ENCODE measurements at regions not wholly inside any gene's neighbourhood (a gene's known extent, or its start where the extent isn't known, plus 50 kb on each side); places are given as distances from the start of the nearest gene placed in this dataset.

- Histone ChIP-seq H3K27ac (no peak overlapping the region), H3K4me1 (peaks cover 7% of the 10 kb centered on the region), H3K36me3 (peaks cover 6% of the 10 kb centered on the region), H3K27me3 (no peaks in the 10 kb centered on the region), H3K9me3 (no peaks in the 10 kb centered on the region), H3K4me3 (no peak overlapping the region)
- TF ChIP-seq POLR2A (IDR thresholded peaks at IDR 0.05) = no peak
- TF ChIP-seq, protein P1, sequence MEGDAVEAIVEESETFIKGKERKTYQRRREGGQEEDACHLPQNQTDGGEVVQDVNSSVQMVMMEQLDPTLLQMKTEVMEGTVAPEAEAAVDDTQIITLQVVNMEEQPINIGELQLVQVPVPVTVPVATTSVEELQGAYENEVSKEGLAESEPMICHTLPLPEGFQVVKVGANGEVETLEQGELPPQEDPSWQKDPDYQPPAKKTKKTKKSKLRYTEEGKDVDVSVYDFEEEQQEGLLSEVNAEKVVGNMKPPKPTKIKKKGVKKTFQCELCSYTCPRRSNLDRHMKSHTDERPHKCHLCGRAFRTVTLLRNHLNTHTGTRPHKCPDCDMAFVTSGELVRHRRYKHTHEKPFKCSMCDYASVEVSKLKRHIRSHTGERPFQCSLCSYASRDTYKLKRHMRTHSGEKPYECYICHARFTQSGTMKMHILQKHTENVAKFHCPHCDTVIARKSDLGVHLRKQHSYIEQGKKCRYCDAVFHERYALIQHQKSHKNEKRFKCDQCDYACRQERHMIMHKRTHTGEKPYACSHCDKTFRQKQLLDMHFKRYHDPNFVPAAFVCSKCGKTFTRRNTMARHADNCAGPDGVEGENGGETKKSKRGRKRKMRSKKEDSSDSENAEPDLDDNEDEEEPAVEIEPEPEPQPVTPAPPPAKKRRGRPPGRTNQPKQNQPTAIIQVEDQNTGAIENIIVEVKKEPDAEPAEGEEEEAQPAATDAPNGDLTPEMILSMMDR (IDR thresholded peaks at IDR 0.05) = no peak
- no peak for TF ChIP-seq POLR2AphosphoS5 (IDR thresholded peaks at IDR 0.05)
- TF ChIP-seq EP300 (IDR thresholded peaks at IDR 0.05) = no peak
- DNase-seq (ENCODE audit: low spot score in 2 of 2) = no peak
- WGBS = 96% methylated on average over 38 of the region's 40 CpGs
Observed at GRCh38 chr13:31952641-31953380, 78.8 kb upstream of the FRY start.

GRCh38 chr13:31955101-31955500 lies 76.5 kb upstream of the FRY start:
- H3K36me3 ChIP-seq = peaks cover 6% of the 10 kb centered on the region
- H3K4me3 ChIP-seq = no peak overlapping the region
- peaks cover 7% of the 10 kb centered on the region for H3K4me1 ChIP-seq
- TF ChIP-seq EP300 (IDR thresholded peaks at IDR 0.05) (no peak), POLR2AphosphoS5 (IDR thresholded peaks at IDR 0.05) (no peak), POLR2A (IDR thresholded peaks at IDR 0.05) (no peak)
- TF ChIP-seq, protein P1 (IDR thresholded peaks at IDR 0.05) = no peak
- DNase-seq (ENCODE audit: low spot score in 2 of 2) = no peak
- 89% methylated on average over 3 of the region's 3 CpGs for WGBS
- H3K27ac ChIP-seq = no peak overlapping the region
- H3K27me3 ChIP-seq = no peaks in the 10 kb centered on the region
- no peaks in the 10 kb centered on the region for H3K9me3 ChIP-seq

DNA sequence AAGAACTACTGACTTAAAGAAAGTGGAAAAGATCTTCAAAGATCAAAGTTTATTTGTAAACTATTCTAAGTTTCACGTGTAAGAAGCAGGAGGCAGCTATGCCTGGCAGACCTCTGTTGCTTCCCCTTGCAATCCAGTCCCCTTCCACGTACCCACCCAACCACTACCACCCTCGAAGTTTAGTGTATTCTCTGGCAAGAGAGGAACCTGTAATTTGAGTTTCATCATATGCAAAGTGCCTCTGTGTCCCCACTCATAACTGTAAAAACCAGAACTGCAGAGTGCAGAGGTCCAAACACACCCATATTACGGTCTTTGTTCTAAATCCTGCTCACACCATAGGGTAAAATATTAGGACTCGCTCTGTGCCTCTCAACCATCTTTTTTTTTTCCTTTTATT lies 75.8 kb upstream of the FRY start:
- DNase-seq (ENCODE audit: low spot score in 2 of 2) = no peak
- Histone ChIP-seq H3K27me3 (no peaks in the 10 kb centered on the region), H3K9me3 (no peaks in the 10 kb centered on the region), H3K36me3 (peaks cover 6% of the 10 kb centered on the region), H3K27ac (no peak overlapping the region), H3K4me1 (peaks cover 4% of the 10 kb centered on the region), H3K4me3 (no peak overlapping the region)
- WGBS = 82% methylated on average over 5 of the region's 5 CpGs
- TF ChIP-seq POLR2A (IDR thresholded peaks at IDR 0.05) = no peak
- no peak for TF ChIP-seq EP300 (IDR thresholded peaks at IDR 0.05)
- TF ChIP-seq, protein P1 (IDR thresholded peaks at IDR 0.05) = no peak
- no peak for TF ChIP-seq POLR2AphosphoS5 (IDR thresholded peaks at IDR 0.05)

- WGBS = 88% methylated on average over 2 of the region's 2 CpGs
- Histone ChIP-seq H3K27ac (no peak overlapping the region), H3K4me3 (no peak overlapping the region), H3K27me3 (no peaks in the 10 kb centered on the region), H3K36me3 (peaks cover 6% of the 10 kb centered on the region), H3K4me1 (no peaks in the 10 kb centered on the region), H3K9me3 (no peaks in the 10 kb centered on the region)
- no peak for DNase-seq (ENCODE audit: low spot score in 2 of 2)
- TF ChIP-seq POLR2A (IDR thresholded peaks at IDR 0.05) = no peak
- TF ChIP-seq, protein P1 (IDR thresholded peaks at IDR 0.05) = no peak
- no peak for TF ChIP-seq EP300 (IDR thresholded peaks at IDR 0.05)
- no peak for TF ChIP-seq POLR2AphosphoS5 (IDR thresholded peaks at IDR 0.05)
Observed at GRCh38 chr13:31956980-31957644, 74.5 kb upstream of the FRY start.

DNA sequence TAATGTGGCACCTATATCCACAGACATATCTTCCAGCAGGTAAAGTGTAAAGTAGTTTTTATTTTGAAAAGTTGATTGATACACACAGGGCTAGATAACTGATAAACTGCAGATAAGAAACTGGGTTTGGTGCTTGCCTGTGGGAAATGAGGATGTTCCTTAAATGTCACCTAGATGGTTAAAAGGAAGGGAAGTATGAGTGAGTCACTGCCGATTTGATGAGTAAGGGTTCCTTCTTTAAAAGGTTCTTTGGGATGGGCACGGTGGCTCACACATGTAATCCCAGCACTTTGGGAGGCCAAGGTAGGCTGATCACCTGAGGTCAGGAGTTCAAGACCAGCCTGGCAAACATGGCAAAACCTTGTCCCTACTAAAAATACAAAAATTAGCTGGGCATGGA lies 73.8 kb upstream of the FRY start:
- TF ChIP-seq POLR2A (IDR thresholded peaks at IDR 0.05) (no peak), POLR2AphosphoS5 (IDR thresholded peaks at IDR 0.05) (no peak), EP300 (IDR thresholded peaks at IDR 0.05) (no peak)
- TF ChIP-seq, protein P1 (IDR thresholded peaks at IDR 0.05) = no peak
- no peaks in the 10 kb centered on the region for H3K9me3 ChIP-seq
- DNase-seq (ENCODE audit: low spot score in 2 of 2) = no peak
- no peak overlapping the region for H3K27ac ChIP-seq
- 90% methylated on average over 2 of the region's 2 CpGs for WGBS
- no peaks in the 10 kb centered on the region for H3K4me1 ChIP-seq
- H3K36me3 ChIP-seq = peaks cover 3% of the 10 kb centered on the region
- no peaks in the 10 kb centered on the region for H3K27me3 ChIP-seq
- no peak overlapping the region for H3K4me3 ChIP-seq
